ENCODE measurements at regions not wholly inside any gene's neighbourhood (a gene's known extent, or its start where the extent isn't known, plus 50 kb on each side); places are given as distances from the start of the nearest gene placed in this dataset.

DNA sequence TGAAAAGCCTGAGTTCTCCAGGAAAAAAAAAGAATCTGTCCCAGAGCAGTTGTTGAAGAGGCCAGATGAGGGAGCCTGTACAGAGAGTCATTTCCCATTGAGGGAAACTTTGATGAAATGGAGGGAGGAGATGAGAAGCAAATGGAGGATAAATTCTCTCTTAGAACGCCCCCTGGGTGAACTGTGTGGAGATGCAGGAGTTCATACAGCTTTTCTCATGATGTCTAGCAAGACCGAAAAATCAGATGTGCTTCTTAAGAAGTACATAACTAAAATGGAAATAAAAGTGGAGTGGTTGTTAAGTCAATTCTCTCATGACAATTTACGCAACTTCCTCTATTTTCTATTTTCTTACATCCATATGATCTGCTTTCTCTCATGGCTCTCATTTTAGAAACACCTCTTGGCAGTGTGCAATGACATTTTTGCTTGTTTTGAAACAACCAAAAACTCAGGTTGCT is 1263.1 kb downstream of the PCDH9 start:
- H3K36me3 Mint-ChIP-seq (ENCODE audit: low read depth) = no peaks in the 10 kb centered on the region
- no peaks in the 10 kb centered on the region for H3K27me3 ChIP-seq (ENCODE audit: control insufficient read depth in 1 of 2, insufficient read depth in 2 of 2, low read length in 2 of 2)
- H3K4me1 Mint-ChIP-seq (ENCODE audit: low read depth) = no peaks in the 10 kb centered on the region
- H3K36me3 ChIP-seq (ENCODE audit: insufficient read depth, low read length) = no peaks in the 10 kb centered on the region
- H3K4me3 Mint-ChIP-seq = no peak overlapping the region
- no peak overlapping the region for H3K27ac ChIP-seq (ENCODE audit: low read depth in 1 of 2, low read length in 2 of 2)
- intact Hi-C loops (cut with DNase I, micrococcal nuclease) = no loop called here
- peaks cover 0 to 5% of the 10 kb centered on the region in 2 experiments for H3K9me3 ChIP-seq (ENCODE audit: control insufficient read depth in 1 of 2, insufficient read depth in 1 of 2, low read length in 2 of 2)
- TF ChIP-seq CTCF (IDR thresholded peaks at IDR 0.05) = no peak
- no peaks in the 10 kb centered on the region for H3K4me1 ChIP-seq (ENCODE audit: insufficient read depth, low read length)
- H3K9me3 Mint-ChIP-seq = peaks cover 5% of the 10 kb centered on the region
- no peaks in the 10 kb centered on the region for H3K27me3 Mint-ChIP-seq
- no peak overlapping the region for H3K27ac Mint-ChIP-seq
- no peak for ATAC-seq (ENCODE audit: poor library complexity)
- ChIA-PET POLR2A (no interaction called here), CTCF (no interaction called here)
- DNase-seq = no peak
- no peak overlapping the region for H3K4me3 ChIP-seq (ENCODE audit: low read length)

- DNase-seq = no peak
- H3K36me3 ChIP-seq (ENCODE audit: insufficient read depth, low read length) = no peaks in the 10 kb centered on the region
- H3K27ac ChIP-seq (ENCODE audit: low read depth in 1 of 2, low read length in 2 of 2) = no peak overlapping the region
- Mint-ChIP-seq H3K36me3 (ENCODE audit: low read depth) (no peaks in the 10 kb centered on the region), H3K9me3 (peaks cover 5% of the 10 kb centered on the region), H3K27ac (no peak overlapping the region), H3K4me3 (no peak overlapping the region), H3K27me3 (no peaks in the 10 kb centered on the region), H3K4me1 (ENCODE audit: low read depth) (no peaks in the 10 kb centered on the region)
- ATAC-seq (ENCODE audit: poor library complexity) = no peak
- H3K4me3 ChIP-seq (ENCODE audit: low read length) = no peak overlapping the region
- intact Hi-C loops (cut with DNase I, micrococcal nuclease) = no loop called here
- no peaks in the 10 kb centered on the region for H3K27me3 ChIP-seq (ENCODE audit: control insufficient read depth in 1 of 2, insufficient read depth in 2 of 2, low read length in 2 of 2)
- H3K9me3 ChIP-seq (ENCODE audit: control insufficient read depth in 1 of 2, insufficient read depth in 1 of 2, low read length in 2 of 2) = no peaks in the 10 kb centered on the region
- TF ChIP-seq CTCF (IDR thresholded peaks at IDR 0.05) = no peak
- H3K4me1 ChIP-seq (ENCODE audit: insufficient read depth, low read length) = no peaks in the 10 kb centered on the region
- ChIA-PET POLR2A (no interaction called here), CTCF (no interaction called here)
Measured at GRCh38 chr13:65965501-65965900, 1264.6 kb downstream of the PCDH9 start.

DNA sequence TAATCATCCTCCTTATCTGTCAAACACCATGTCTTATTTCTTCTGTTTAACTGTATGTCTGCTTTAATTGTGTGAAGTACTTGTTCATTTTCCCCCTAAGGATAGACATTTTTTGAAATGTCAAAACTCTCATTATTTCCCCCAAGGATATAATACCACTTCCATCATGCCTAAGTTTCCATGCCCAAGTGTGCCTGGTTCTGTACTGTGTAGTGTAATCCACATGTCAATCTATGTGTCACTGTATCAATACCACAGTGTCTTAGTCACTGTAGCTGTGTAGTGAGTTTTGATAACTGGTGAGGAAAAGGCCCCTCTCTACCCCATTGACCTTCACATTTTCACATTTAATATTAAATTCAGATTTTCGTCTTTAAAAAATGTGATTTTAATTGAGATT is 1265.5 kb downstream of the PCDH9 start:
- POLR2A ChIA-PET = no interaction called here
- H3K4me3 Mint-ChIP-seq = no peak overlapping the region
- intact Hi-C loops (cut with DNase I, micrococcal nuclease) = no loop called here

More for the DNA sequence above, 1265.5 kb downstream of the PCDH9 start:
- Histone ChIP-seq H3K36me3 (ENCODE audit: insufficient read depth, low read length) (no peaks in the 10 kb centered on the region), H3K4me1 (ENCODE audit: insufficient read depth, low read length) (no peaks in the 10 kb centered on the region), H3K27me3 (ENCODE audit: control insufficient read depth in 1 of 2, insufficient read depth in 2 of 2, low read length in 2 of 2) (no peaks in the 10 kb centered on the region), H3K4me3 (ENCODE audit: low read length) (no peak overlapping the region), H3K9me3 (ENCODE audit: control insufficient read depth in 1 of 2, insufficient read depth in 1 of 2, low read length in 2 of 2) (no peaks in the 10 kb centered on the region), H3K27ac (ENCODE audit: low read depth in 1 of 2, low read length in 2 of 2) (no peak overlapping the region)
- DNase-seq = no peak
- H3K27ac Mint-ChIP-seq = no peak overlapping the region
- H3K27me3 Mint-ChIP-seq = no peaks in the 10 kb centered on the region
- no peak for TF ChIP-seq CTCF (IDR thresholded peaks at IDR 0.05)
- CTCF ChIA-PET = no interaction called here
- no peaks in the 10 kb centered on the region for H3K4me1 Mint-ChIP-seq (ENCODE audit: low read depth)
- ATAC-seq (ENCODE audit: poor library complexity) = no peak
- H3K9me3 Mint-ChIP-seq = peaks cover 5% of the 10 kb centered on the region
- no peaks in the 10 kb centered on the region for H3K36me3 Mint-ChIP-seq (ENCODE audit: low read depth)
